ENCODE measurements at regions not wholly inside any gene's neighbourhood (a gene's known extent, or its start where the extent isn't known, plus 50 kb on each side); places are given as distances from the start of the nearest gene placed in this dataset.

DNA sequence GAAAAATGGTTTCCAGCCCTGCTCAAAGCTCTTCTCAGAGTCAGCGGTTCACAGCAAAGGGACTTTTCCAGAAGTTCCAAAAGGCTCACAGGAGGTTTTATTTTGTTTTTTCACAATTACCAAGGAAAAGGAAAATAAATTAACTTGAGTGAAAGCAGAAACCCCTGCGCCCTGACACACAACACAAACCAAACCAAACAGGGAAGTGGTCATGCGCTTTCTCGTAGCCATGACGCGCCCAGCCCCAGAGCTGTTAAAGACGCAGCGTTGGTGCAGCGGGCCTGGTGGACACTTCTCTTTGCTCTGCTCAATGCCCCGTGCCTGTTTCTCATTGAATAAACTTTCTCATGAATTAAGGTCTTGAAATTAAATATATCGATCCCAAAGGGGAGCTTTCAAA is 134.4 kb upstream of the LYZL2 start:
- H3K9me3 Mint-ChIP-seq (ENCODE audit: unreplicated experiment): peaks cover 11% of the 10 kb centered on the region
- no peaks in the 10 kb centered on the region for H3K36me3 ChIP-seq (ENCODE audit: insufficient read depth, low read length)
- no peaks in the 10 kb centered on the region for H3K4me1 ChIP-seq (ENCODE audit: insufficient read depth, low read length)
- no peaks in the 10 kb centered on the region for H3K79me2 ChIP-seq (ENCODE audit: insufficient read depth, low read length)
- TF ChIP-seq CTCF (IDR thresholded peaks at IDR 0.05; ENCODE audit: insufficient read depth, low read depth, low read length) (no peak), EZH2 (IDR thresholded peaks at IDR 0.05; ENCODE audit: insufficient read depth, low read length) (no peak)
- H3K27ac Mint-ChIP-seq (ENCODE audit: unreplicated experiment): no peak overlapping the region
- H4K20me1 ChIP-seq (ENCODE audit: insufficient read depth, low read length): no peaks in the 10 kb centered on the region
- no peak overlapping the region for H3K4me3 Mint-ChIP-seq (ENCODE audit: unreplicated experiment)
- no peak overlapping the region for H3K9ac ChIP-seq (ENCODE audit: low read length)
- H3K4me3 ChIP-seq (ENCODE audit: insufficient read depth, low read depth, low read length): no peak overlapping the region
- H3K27me3 ChIP-seq (ENCODE audit: insufficient read depth, low read length): no peaks in the 10 kb centered on the region
- H3K9me3 ChIP-seq (ENCODE audit: insufficient read depth, low read depth, low read length): no peaks in the 10 kb centered on the region
- DNase-seq (ENCODE audit: low read depth): no peak
- H3K4me2 ChIP-seq (ENCODE audit: low read length): no peak overlapping the region
- no peak overlapping the region for H3K27ac ChIP-seq (ENCODE audit: low read depth, low read length)
- H2AFZ ChIP-seq (ENCODE audit: low read depth, low read length): no peak overlapping the region
- peaks cover 14% of the 10 kb centered on the region for H3K27me3 Mint-ChIP-seq (ENCODE audit: low read depth, unreplicated experiment)
- FAIRE-seq: no peak
- H3K36me3 Mint-ChIP-seq (ENCODE audit: low read depth, unreplicated experiment): no peaks in the 10 kb centered on the region
- H3K4me1 Mint-ChIP-seq (ENCODE audit: low read depth, unreplicated experiment): no peaks in the 10 kb centered on the region

GRCh38 chr10:30762620-30763019 is 133.1 kb upstream of the LYZL2 start:
- DNase-seq (ENCODE audit: low read depth) (no peak), FAIRE-seq (no peak)
- no peak overlapping the region for H3K4me3 ChIP-seq (ENCODE audit: insufficient read depth, low read depth, low read length)
- H3K4me1 ChIP-seq (ENCODE audit: insufficient read depth, low read length): no peaks in the 10 kb centered on the region
- H3K9ac ChIP-seq (ENCODE audit: low read length): no peak overlapping the region
- Mint-ChIP-seq H3K9me3 (ENCODE audit: unreplicated experiment) (peaks cover 5% of the 10 kb centered on the region), H3K4me3 (ENCODE audit: unreplicated experiment) (no peak overlapping the region), H3K27ac (ENCODE audit: unreplicated experiment) (no peak overlapping the region), H3K4me1 (ENCODE audit: low read depth, unreplicated experiment) (no peaks in the 10 kb centered on the region), H3K27me3 (ENCODE audit: low read depth, unreplicated experiment) (peaks cover 7% of the 10 kb centered on the region), H3K36me3 (ENCODE audit: low read depth, unreplicated experiment) (no peaks in the 10 kb centered on the region)
- no peak overlapping the region for H3K4me2 ChIP-seq (ENCODE audit: low read length)
- H3K27ac ChIP-seq (ENCODE audit: low read depth, low read length): no peak overlapping the region
- no peaks in the 10 kb centered on the region for H3K36me3 ChIP-seq (ENCODE audit: insufficient read depth, low read length)
- H2AFZ ChIP-seq (ENCODE audit: low read depth, low read length): no peak overlapping the region
- no peaks in the 10 kb centered on the region for H3K27me3 ChIP-seq (ENCODE audit: insufficient read depth, low read length)
- TF ChIP-seq CTCF (IDR thresholded peaks at IDR 0.05; ENCODE audit: insufficient read depth, low read depth, low read length) (no peak), EZH2 (IDR thresholded peaks at IDR 0.05; ENCODE audit: insufficient read depth, low read length) (no peak)
- H3K9me3 ChIP-seq (ENCODE audit: insufficient read depth, low read depth, low read length): no peaks in the 10 kb centered on the region
- H4K20me1 ChIP-seq (ENCODE audit: insufficient read depth, low read length): no peaks in the 10 kb centered on the region
- no peaks in the 10 kb centered on the region for H3K79me2 ChIP-seq (ENCODE audit: insufficient read depth, low read length)

DNA sequence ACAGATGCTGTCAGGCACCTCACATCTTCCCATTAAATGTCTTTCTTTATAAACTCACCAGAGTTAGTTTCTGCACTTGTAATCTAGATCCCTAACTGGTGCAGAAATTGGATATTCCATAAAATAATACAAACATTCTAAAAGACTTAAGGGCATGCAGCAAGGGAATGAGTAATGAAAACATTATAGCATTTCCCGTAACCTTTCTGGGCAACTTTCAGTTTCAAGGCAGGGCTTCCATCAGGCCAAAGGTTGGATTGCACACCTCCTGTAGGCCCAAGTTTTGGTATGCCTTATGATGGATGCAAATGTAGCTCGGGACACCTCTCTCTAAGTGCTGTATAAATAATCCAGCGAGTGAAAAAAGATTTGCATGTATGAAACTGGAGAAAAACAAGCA is 129.9 kb upstream of the LYZL2 start:
- Histone ChIP-seq H4K20me1 (ENCODE audit: insufficient read depth, low read length) (no peaks in the 10 kb centered on the region), H2AFZ (ENCODE audit: low read depth, low read length) (no peak overlapping the region), H3K27ac (ENCODE audit: low read depth, low read length) (no peak overlapping the region), H3K4me1 (ENCODE audit: insufficient read depth, low read length) (no peaks in the 10 kb centered on the region), H3K9me3 (ENCODE audit: insufficient read depth, low read depth, low read length) (no peaks in the 10 kb centered on the region), H3K79me2 (ENCODE audit: insufficient read depth, low read length) (no peaks in the 10 kb centered on the region), H3K4me2 (ENCODE audit: low read length) (peak overlapping the region; percentile 6), H3K27me3 (ENCODE audit: insufficient read depth, low read length) (no peaks in the 10 kb centered on the region), H3K4me3 (ENCODE audit: insufficient read depth, low read depth, low read length) (no peak overlapping the region), H3K9ac (ENCODE audit: low read length) (no peak overlapping the region), H3K36me3 (ENCODE audit: insufficient read depth, low read length) (no peaks in the 10 kb centered on the region)
- Mint-ChIP-seq H3K4me1 (ENCODE audit: low read depth, unreplicated experiment) (no peaks in the 10 kb centered on the region), H3K4me3 (ENCODE audit: unreplicated experiment) (no peak overlapping the region), H3K27me3 (ENCODE audit: low read depth, unreplicated experiment) (peaks cover 10% of the 10 kb centered on the region), H3K9me3 (ENCODE audit: unreplicated experiment) (peaks cover 5% of the 10 kb centered on the region), H3K27ac (ENCODE audit: unreplicated experiment) (no peak overlapping the region), H3K36me3 (ENCODE audit: low read depth, unreplicated experiment) (no peaks in the 10 kb centered on the region)
- FAIRE-seq: no peak
- TF ChIP-seq EZH2 (IDR thresholded peaks at IDR 0.05; ENCODE audit: insufficient read depth, low read length) (no peak), CTCF (IDR thresholded peaks at IDR 0.05; ENCODE audit: insufficient read depth, low read depth, low read length) (no peak)
- DNase-seq (ENCODE audit: low read depth): no peak

Data from astrocyte (in vitro differentiated cells and primary cell).